ENCODE measurements at regions not wholly inside any gene's neighbourhood (a gene's known extent, or its start where the extent isn't known, plus 50 kb on each side); places are given as distances from the start of the nearest gene placed in this dataset.

GRCh38 chr2:60163691-60164090 is 389.8 kb downstream of the BCL11A start:
- no peak overlapping the region for H3K4me3 ChIP-seq
- no peak for TF ChIP-seq CTCF (IDR thresholded peaks at IDR 0.05; ENCODE audit: low read depth, low read length)
- DNase-seq (ENCODE audit: low read depth in 1 of 2, low spot score in 1 of 2), result no peak
- no peaks in the 10 kb centered on the region for H3K36me3 ChIP-seq
- H3K4me1 ChIP-seq (ENCODE audit: low read depth), result no peaks in the 10 kb centered on the region
- H3K27ac ChIP-seq, result no peak overlapping the region
- no peaks in the 10 kb centered on the region for H3K27me3 ChIP-seq
- H3K9me3 ChIP-seq (ENCODE audit: low read depth), result no peaks in the 10 kb centered on the region

GRCh38 chr2:60159519-60159918 is 393.9 kb downstream of the BCL11A start:
- Histone ChIP-seq H3K27me3 (no peaks in the 10 kb centered on the region), H3K36me3 (no peaks in the 10 kb centered on the region), H3K9me3 (ENCODE audit: low read depth) (no peaks in the 10 kb centered on the region), H3K4me3 (no peak overlapping the region), H3K27ac (no peak overlapping the region), H3K4me1 (ENCODE audit: low read depth) (no peaks in the 10 kb centered on the region)
- TF ChIP-seq CTCF (IDR thresholded peaks at IDR 0.05; ENCODE audit: low read depth, low read length), result no peak
- DNase-seq (ENCODE audit: low read depth in 1 of 2, low spot score in 1 of 2), result no peak

GRCh38 chr2:60158262-60158661 is 395.2 kb downstream of the BCL11A start:
- H3K4me3 ChIP-seq, result no peak overlapping the region
- no peaks in the 10 kb centered on the region for H3K9me3 ChIP-seq (ENCODE audit: low read depth)
- no peaks in the 10 kb centered on the region for H3K27me3 ChIP-seq
- no peaks in the 10 kb centered on the region for H3K36me3 ChIP-seq
- no peak overlapping the region for H3K27ac ChIP-seq
- H3K4me1 ChIP-seq (ENCODE audit: low read depth), result no peaks in the 10 kb centered on the region
- no peak for DNase-seq (ENCODE audit: low read depth in 1 of 2, low spot score in 1 of 2)
- no peak for TF ChIP-seq CTCF (IDR thresholded peaks at IDR 0.05; ENCODE audit: low read depth, low read length)

GRCh38 chr2:60157283-60157682 is 396.2 kb downstream of the BCL11A start:
- DNase-seq (ENCODE audit: low read depth in 1 of 2, low spot score in 1 of 2), result no peak
- H3K27me3 ChIP-seq, result no peaks in the 10 kb centered on the region
- H3K4me3 ChIP-seq, result no peak overlapping the region
- no peaks in the 10 kb centered on the region for H3K4me1 ChIP-seq (ENCODE audit: low read depth)
- no peaks in the 10 kb centered on the region for H3K36me3 ChIP-seq
- no peak for TF ChIP-seq CTCF (IDR thresholded peaks at IDR 0.05; ENCODE audit: low read depth, low read length)
- H3K9me3 ChIP-seq (ENCODE audit: low read depth), result no peaks in the 10 kb centered on the region
- no peak overlapping the region for H3K27ac ChIP-seq

- no peaks in the 10 kb centered on the region for H3K36me3 ChIP-seq
- no peak overlapping the region for H3K4me3 ChIP-seq
- H3K9me3 ChIP-seq (ENCODE audit: low read depth), result no peaks in the 10 kb centered on the region
- H3K4me1 ChIP-seq (ENCODE audit: low read depth), result no peaks in the 10 kb centered on the region
- no peaks in the 10 kb centered on the region for H3K27me3 ChIP-seq
- no peak for DNase-seq (ENCODE audit: low read depth in 1 of 2, low spot score in 1 of 2)
- TF ChIP-seq CTCF (IDR thresholded peaks at IDR 0.05; ENCODE audit: low read depth, low read length), result no peak
- H3K27ac ChIP-seq, result no peak overlapping the region
Measured at GRCh38 chr2:60154142-60154541, 399.3 kb downstream of the BCL11A start.
